ENCODE measurements at regions not wholly inside any gene's neighbourhood (a gene's known extent, or its start where the extent isn't known, plus 50 kb on each side); places are given as distances from the start of the nearest gene placed in this dataset.

DNA sequence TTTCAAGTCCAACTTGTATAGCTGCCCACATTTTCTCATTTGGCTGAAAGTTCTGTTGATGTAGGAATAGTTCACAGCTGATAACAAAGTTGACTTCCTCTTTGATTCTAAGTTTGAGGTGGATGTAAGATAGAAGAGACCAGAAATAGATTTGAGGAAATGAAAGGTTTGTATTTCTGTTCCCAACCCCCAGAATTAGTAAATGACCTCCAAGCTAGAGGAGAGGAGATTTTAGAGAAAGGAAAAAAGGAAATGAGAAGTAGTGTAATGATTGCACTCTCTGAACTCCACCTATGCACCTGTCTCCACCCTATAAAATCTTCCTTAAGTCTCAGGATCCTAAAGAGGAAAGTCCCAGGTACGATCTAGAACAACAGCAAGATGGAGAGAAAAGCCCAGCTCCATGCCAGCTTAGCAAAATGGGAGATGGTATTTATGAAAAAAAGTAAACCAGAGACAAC lies 130.4 kb upstream of the POC5 start:
- peaks cover 14% of the 10 kb centered on the region for H3K27me3 ChIP-seq (ENCODE audit: control insufficient read depth, low read length)
- H3K9me2 ChIP-seq (replicated peaks; ENCODE audit: control insufficient read depth, low read length), result no peaks in the 10 kb centered on the region
- no peaks in the 10 kb centered on the region for H3K36me3 ChIP-seq (ENCODE audit: control insufficient read depth, low read length)
- H3K27ac ChIP-seq (ENCODE audit: low read depth, low read length), result peak overlapping the region; percentile 28
- no peaks in the 10 kb centered on the region for H3K9me3 ChIP-seq (ENCODE audit: control insufficient read depth, insufficient read depth, low read length)
- no peaks in the 10 kb centered on the region for H4K20me1 ChIP-seq (ENCODE audit: control insufficient read depth, insufficient read depth, low read depth, low read length)
- peaks cover 30% of the 10 kb centered on the region for H3K4me1 ChIP-seq (ENCODE audit: control insufficient read depth, low read length)
- peak overlapping the region; percentile 14 for H3K4me3 ChIP-seq (ENCODE audit: low read length)
- peak overlapping the region; percentile 38 for H3K4me2 ChIP-seq (ENCODE audit: low read length)
- no peaks in the 10 kb centered on the region for H3F3A ChIP-seq (ENCODE audit: control insufficient read depth, insufficient read depth)
- no peaks in the 10 kb centered on the region for H3K79me2 ChIP-seq (ENCODE audit: control insufficient read depth, low read length)
- no peak for TF ChIP-seq EZH2phosphoT487 (IDR thresholded peaks at IDR 0.05; ENCODE audit: borderline replicate concordance, low read length)
- TF ChIP-seq, protein P1, sequence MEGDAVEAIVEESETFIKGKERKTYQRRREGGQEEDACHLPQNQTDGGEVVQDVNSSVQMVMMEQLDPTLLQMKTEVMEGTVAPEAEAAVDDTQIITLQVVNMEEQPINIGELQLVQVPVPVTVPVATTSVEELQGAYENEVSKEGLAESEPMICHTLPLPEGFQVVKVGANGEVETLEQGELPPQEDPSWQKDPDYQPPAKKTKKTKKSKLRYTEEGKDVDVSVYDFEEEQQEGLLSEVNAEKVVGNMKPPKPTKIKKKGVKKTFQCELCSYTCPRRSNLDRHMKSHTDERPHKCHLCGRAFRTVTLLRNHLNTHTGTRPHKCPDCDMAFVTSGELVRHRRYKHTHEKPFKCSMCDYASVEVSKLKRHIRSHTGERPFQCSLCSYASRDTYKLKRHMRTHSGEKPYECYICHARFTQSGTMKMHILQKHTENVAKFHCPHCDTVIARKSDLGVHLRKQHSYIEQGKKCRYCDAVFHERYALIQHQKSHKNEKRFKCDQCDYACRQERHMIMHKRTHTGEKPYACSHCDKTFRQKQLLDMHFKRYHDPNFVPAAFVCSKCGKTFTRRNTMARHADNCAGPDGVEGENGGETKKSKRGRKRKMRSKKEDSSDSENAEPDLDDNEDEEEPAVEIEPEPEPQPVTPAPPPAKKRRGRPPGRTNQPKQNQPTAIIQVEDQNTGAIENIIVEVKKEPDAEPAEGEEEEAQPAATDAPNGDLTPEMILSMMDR (IDR thresholded peaks at IDR 0.05; ENCODE audit: low read depth, low read length, poor library complexity, severe bottlenecking), result no peak

- H3K4me1 ChIP-seq (ENCODE audit: control insufficient read depth, low read length), result peaks cover 30% of the 10 kb centered on the region
These were observed 127.1 kb upstream of the POC5 start for GRCh38 chr5:75844301-75844700.

GRCh38 chr5:75843319-75843718 lies 126.1 kb upstream of the POC5 start:
- no peak overlapping the region for H3K27ac ChIP-seq (ENCODE audit: low read depth, low read length)
- H3K9me2 ChIP-seq (replicated peaks; ENCODE audit: control insufficient read depth, low read length), result no peaks in the 10 kb centered on the region
- H3K79me2 ChIP-seq (ENCODE audit: control insufficient read depth, low read length), result no peaks in the 10 kb centered on the region
- no peak overlapping the region for H3K4me2 ChIP-seq (ENCODE audit: low read length)
- H4K20me1 ChIP-seq (ENCODE audit: control insufficient read depth, insufficient read depth, low read depth, low read length), result no peaks in the 10 kb centered on the region
- no peaks in the 10 kb centered on the region for H3K9me3 ChIP-seq (ENCODE audit: control insufficient read depth, insufficient read depth, low read length)
- no peak overlapping the region for H3K4me3 ChIP-seq (ENCODE audit: low read length)
- peaks cover 27% of the 10 kb centered on the region for H3K4me1 ChIP-seq (ENCODE audit: control insufficient read depth, low read length)
- H3F3A ChIP-seq (ENCODE audit: control insufficient read depth, insufficient read depth), result no peaks in the 10 kb centered on the region
- no peaks in the 10 kb centered on the region for H3K36me3 ChIP-seq (ENCODE audit: control insufficient read depth, low read length)
- TF ChIP-seq, protein P1 (IDR thresholded peaks at IDR 0.05; ENCODE audit: low read depth, low read length, poor library complexity, severe bottlenecking), result no peak
- no peak for TF ChIP-seq EZH2phosphoT487 (IDR thresholded peaks at IDR 0.05; ENCODE audit: borderline replicate concordance, low read length)
- peaks cover 7% of the 10 kb centered on the region; the same call in 1 of the 2 replicates for H3K27me3 ChIP-seq (ENCODE audit: control insufficient read depth, low read length)

More at GRCh38 chr5:75844301-75844700, 127.1 kb upstream of the POC5 start:
- no peak for TF ChIP-seq EZH2phosphoT487 (IDR thresholded peaks at IDR 0.05; ENCODE audit: borderline replicate concordance, low read length)
- TF ChIP-seq, protein P1 (IDR thresholded peaks at IDR 0.05; ENCODE audit: low read depth, low read length, poor library complexity, severe bottlenecking), result no peak
- H4K20me1 ChIP-seq (ENCODE audit: control insufficient read depth, insufficient read depth, low read depth, low read length), result no peaks in the 10 kb centered on the region
- no peak overlapping the region for H3K4me2 ChIP-seq (ENCODE audit: low read length)
- H3K9me3 ChIP-seq (ENCODE audit: control insufficient read depth, insufficient read depth, low read length), result no peaks in the 10 kb centered on the region
- H3F3A ChIP-seq (ENCODE audit: control insufficient read depth, insufficient read depth), result no peaks in the 10 kb centered on the region
- peaks cover 7% of the 10 kb centered on the region; the same call in 1 of the 2 replicates for H3K27me3 ChIP-seq (ENCODE audit: control insufficient read depth, low read length)
- no peaks in the 10 kb centered on the region for H3K79me2 ChIP-seq (ENCODE audit: control insufficient read depth, low read length)
- H3K9me2 ChIP-seq (replicated peaks; ENCODE audit: control insufficient read depth, low read length), result no peaks in the 10 kb centered on the region
- H3K4me3 ChIP-seq (ENCODE audit: low read length), result no peak overlapping the region
- no peak overlapping the region for H3K27ac ChIP-seq (ENCODE audit: low read depth, low read length)
- H3K36me3 ChIP-seq (ENCODE audit: control insufficient read depth, low read length), result no peaks in the 10 kb centered on the region

All from DOHH2 (cell line).